Body of pancreas (tissue), 4 donors: ENCODE measurements at regions not wholly inside any gene's neighbourhood (a gene's known extent, or its start where the extent isn't known, plus 50 kb on each side); places are given as distances from the start of the nearest gene placed in this dataset.

ENCODE experiments used
- POLR2A ChIP-seq, 3 donors: fragments of 450-650 bp; IDR thresholded peaks; one replicate each; pipeline ENCODE4 v1.6.1; 2016; ENCODE audit warnings: antibody characterized with exemption in 3 of 3, mild to moderate bottlenecking in 2 of 3
- TF ChIP-seq, protein P1 (sequence below), 7 experiments: fragments of 450-650 bp in 4 of 7; fragments of 200-600 bp in 3 of 7; sonication (generic) in 3 of 7; IDR thresholded peaks; one replicate each; pipeline ENCODE4 v1.5.1; 2016 to 2019; ENCODE audit warnings: antibody characterized with exemption in 7 of 7

DNA sequence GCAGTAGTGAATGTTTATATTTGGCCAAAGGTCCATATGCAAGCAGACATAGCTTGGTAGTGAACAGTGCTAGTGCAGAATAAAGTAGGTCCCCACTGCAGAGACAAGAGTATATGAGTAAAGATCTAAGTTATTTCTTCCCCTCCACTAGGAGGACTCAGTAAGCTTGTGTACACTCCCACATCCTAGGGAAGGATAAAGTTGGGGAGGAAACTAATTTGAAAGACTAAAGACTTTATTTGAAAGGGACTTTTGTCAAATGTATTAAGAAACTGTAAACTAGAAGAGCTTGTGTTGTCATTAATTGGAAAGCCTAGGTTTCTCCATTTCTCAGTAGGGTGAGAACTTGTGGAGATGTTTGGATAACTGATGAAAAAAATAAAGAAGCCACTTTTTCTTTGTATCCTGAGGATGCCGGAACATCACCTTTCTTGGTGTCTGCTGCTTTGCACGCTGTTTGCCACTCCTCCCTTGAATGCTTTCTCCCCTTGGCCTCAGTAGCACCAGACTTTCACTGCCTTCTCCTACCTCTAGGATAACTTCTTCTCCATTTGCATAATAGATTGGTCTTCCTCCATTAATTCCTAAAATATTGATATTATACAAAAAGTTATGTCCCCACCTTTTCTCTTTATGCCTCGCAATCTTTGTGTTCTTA, 329.0 kb downstream of the PARP8 start:
- TF ChIP-seq, protein P1, sequence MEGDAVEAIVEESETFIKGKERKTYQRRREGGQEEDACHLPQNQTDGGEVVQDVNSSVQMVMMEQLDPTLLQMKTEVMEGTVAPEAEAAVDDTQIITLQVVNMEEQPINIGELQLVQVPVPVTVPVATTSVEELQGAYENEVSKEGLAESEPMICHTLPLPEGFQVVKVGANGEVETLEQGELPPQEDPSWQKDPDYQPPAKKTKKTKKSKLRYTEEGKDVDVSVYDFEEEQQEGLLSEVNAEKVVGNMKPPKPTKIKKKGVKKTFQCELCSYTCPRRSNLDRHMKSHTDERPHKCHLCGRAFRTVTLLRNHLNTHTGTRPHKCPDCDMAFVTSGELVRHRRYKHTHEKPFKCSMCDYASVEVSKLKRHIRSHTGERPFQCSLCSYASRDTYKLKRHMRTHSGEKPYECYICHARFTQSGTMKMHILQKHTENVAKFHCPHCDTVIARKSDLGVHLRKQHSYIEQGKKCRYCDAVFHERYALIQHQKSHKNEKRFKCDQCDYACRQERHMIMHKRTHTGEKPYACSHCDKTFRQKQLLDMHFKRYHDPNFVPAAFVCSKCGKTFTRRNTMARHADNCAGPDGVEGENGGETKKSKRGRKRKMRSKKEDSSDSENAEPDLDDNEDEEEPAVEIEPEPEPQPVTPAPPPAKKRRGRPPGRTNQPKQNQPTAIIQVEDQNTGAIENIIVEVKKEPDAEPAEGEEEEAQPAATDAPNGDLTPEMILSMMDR (IDR thresholded peaks at IDR 0.05), result no peak
- TF ChIP-seq POLR2A (IDR thresholded peaks at IDR 0.05), result no peak
